ENCODE measurements at regions not wholly inside any gene's neighbourhood (a gene's known extent, or its start where the extent isn't known, plus 50 kb on each side); places are given as distances from the start of the nearest gene placed in this dataset.
"Not testable (repeated sequence)": the region's sequence is repeated elsewhere in the genome, so short reads cannot be mapped to it uniquely, and the experiment has no call there.

DNA sequence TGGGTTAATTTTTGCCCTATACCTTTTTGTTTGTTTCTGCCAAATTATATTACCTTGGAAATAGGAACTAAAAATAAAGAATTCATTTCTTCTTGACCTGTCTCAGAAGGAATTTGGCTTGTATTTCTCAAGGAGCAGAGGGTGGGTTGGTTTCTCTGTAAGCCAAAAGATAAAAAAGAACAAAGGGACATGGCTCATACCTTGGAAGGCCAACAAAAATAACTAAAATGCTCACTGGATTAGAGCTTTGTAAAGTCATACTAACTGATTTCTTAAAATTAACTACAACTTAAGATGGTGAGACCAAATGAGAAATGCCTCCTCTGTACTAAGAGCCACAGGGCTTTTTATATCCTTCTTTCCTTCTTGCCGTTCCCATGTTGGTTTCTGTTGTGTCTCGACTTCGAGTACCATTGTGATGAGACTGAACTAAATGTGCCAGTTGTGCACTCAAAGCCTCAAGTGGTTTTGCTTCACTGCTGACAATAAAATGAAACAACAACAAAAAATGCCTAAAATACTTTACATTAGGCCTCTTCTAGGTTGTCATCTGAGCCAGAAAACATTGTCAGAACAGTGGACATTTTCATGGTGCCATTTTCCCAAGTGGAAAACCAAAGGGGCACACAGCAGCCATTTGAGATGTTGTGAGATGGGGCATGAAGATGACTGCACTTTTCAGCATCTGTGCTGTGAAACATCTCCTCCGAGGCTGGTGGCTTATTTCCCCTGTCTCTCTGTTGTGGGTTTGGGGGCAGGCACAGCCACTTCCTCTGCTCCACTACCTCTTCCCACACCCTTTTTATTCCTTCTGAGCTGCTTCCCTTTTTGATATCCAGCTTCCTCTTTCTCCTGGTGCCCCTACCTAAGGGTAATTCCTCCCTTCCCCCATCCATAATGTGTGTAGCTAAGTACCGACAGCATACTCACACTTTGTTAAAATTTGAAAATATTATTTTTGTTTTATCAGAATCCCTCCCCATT lies 51.8 kb upstream of the AGR3 start:
- Mint-ChIP-seq H3K36me3 (peaks cover 12% of the 10 kb centered on the region), H3K9me3 (peaks cover 2% of the 10 kb centered on the region), H3K4me1 (peaks cover 49% of the 10 kb centered on the region), H3K27ac (peak overlapping the region; percentile 81), H3K27me3 (no peaks in the 10 kb centered on the region), H3K4me3 (peak overlapping the region; percentile 68)
- DNase-seq: peak; percentile 49
- ATAC-seq (ENCODE audit: low read depth): peak; percentile 75
- POLR2A ChIA-PET: interaction anchor here (1.0 kb wide), 1 partner anchor 365 kb away, joined by 3 read pairs; the partner anchor contains the start of gene AHR

DNA sequence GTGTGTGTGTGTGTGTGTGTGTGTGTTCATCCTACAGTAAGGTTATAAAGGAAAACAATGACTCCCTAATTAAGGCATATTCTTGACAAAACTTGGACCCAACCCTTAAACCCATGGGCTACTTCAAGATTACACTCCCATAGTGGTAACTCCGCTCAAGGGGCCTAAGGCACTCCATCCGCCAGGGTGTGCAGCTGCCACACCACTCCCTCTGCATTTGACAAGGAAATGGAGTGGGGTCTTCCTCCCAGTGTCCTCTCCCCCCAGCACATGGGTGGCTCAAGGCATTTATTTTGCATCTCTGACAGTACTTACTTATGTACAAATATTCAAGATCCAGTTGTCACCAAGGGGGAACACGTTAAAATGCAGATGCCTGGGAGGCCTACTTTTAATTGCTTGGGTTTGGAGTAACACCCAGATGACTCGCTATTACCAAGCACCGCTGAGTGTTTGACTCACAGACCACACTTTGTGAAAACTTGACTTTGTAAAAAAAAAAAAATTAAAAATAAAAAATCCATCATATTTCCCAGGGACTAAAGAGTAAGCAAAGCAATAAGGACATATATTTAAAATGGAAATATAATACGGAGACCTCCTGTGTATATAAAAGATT lies 53.0 kb upstream of the AGR3 start:
- no peak for DNase-seq

DNA sequence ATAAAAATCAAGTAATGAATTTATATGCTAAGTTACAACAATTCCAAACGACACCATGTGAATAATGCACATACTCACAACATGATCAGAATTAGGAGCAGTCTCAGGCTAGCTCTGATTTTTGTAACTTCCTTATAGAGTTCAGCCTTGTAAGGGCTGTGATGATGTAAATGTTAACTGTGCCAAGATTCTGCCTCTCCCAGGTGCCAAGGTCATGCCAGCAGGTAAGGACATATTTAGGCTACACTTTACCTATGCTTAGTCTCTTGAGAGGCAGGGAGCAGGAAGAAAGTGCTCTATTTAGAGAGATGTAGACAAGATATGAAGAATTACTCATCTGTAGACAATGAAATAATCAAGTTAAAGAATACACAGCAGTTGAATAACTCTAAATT lies 53.6 kb upstream of the AGR3 start:
- POLR2A ChIA-PET: no interaction called here
- no peak for DNase-seq
- H3K36me3 Mint-ChIP-seq: peaks cover 7% of the 10 kb centered on the region
- H3K27ac Mint-ChIP-seq: no peak overlapping the region
- H3K27me3 Mint-ChIP-seq: no peaks in the 10 kb centered on the region
- no peak overlapping the region for H3K4me3 Mint-ChIP-seq
- no peaks in the 10 kb centered on the region for H3K9me3 Mint-ChIP-seq
- peaks cover 37% of the 10 kb centered on the region for H3K4me1 Mint-ChIP-seq
- ATAC-seq (ENCODE audit: low read depth): no peak

More for the DNA sequence above, 53.0 kb upstream of the AGR3 start:
- POLR2A ChIA-PET: no interaction called here
- Mint-ChIP-seq H3K36me3 (peaks cover 7% of the 10 kb centered on the region), H3K4me3 (no peak overlapping the region), H3K4me1 (peaks cover 41% of the 10 kb centered on the region), H3K27me3 (no peaks in the 10 kb centered on the region), H3K9me3 (no peaks in the 10 kb centered on the region), H3K27ac (no peak overlapping the region)
- no peak for ATAC-seq (ENCODE audit: low read depth)

DNA sequence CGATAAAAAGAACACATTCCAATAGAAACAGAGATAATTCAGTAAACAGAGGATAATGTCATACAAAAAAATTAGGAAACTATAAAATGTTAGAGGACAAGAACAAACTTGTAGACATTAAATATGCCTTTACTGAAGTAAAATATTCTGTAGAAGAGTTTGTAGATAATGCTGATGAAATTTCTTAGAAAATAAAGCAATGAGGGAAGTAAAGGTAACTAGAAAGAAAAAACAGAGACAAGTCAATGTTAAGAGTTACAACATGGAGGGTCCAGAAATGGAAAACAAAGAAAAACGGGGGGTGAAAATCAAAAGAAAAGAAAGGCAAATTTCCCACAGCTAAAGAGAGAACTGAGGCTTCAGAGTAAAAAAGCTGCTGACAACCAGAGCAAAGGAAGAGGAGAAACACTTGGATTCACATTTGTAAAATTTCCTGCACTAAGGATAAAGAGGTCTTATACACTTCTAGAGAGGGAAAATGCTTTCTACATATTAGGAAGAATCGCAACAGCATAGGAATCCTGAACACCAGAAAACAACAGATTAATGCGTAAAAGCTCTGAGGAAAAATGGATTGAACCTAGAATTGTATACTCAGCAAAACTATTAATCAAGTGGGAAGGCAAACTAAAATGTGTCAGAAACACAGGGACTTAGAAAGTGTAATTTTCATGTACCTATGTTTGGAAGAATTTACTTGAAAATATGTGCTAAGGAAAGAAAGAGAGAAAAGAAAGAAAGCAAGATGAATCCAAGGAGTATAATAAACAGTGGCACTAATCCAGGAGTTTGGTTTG lies 55.0 kb upstream of the AGR3 start:
- Mint-ChIP-seq H3K36me3 (peaks cover 4% of the 10 kb centered on the region), H3K27me3 (no peaks in the 10 kb centered on the region), H3K27ac (no peak overlapping the region), H3K9me3 (peaks cover under 1% of the 10 kb centered on the region), H3K4me1 (peaks cover 31% of the 10 kb centered on the region), H3K4me3 (no peak overlapping the region)
- ATAC-seq (ENCODE audit: low read depth): no peak
- POLR2A ChIA-PET: no interaction called here
- DNase-seq: no peak

DNA sequence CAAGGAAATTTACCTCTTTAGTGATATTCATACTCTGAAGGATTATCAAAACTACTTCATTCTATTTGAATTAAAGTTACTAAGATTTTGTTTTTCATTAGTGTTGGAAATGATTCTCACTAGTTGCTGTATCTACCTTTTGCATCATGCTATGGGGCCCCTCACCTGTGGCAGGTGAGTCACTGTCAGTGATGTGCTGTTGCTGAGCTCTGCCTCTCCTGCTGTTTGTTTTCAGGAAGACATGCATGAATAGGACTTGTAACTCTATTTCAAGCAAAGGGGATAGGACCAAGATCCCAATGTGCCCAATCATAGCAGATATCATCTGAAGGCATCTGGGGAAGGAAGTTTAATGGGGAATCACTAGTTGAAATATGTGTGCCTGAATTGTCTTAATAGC lies 57.4 kb upstream of the AGR3 start:
- Mint-ChIP-seq H3K4me3 (no peak overlapping the region), H3K27ac (no peak overlapping the region), H3K36me3 (peaks cover 5% of the 10 kb centered on the region), H3K27me3 (no peaks in the 10 kb centered on the region), H3K9me3 (peaks cover 6% of the 10 kb centered on the region), H3K4me1 (peaks cover 16% of the 10 kb centered on the region)
- POLR2A ChIA-PET: no interaction called here
- no peak for DNase-seq
- no peak for ATAC-seq (ENCODE audit: low read depth)

DNA sequence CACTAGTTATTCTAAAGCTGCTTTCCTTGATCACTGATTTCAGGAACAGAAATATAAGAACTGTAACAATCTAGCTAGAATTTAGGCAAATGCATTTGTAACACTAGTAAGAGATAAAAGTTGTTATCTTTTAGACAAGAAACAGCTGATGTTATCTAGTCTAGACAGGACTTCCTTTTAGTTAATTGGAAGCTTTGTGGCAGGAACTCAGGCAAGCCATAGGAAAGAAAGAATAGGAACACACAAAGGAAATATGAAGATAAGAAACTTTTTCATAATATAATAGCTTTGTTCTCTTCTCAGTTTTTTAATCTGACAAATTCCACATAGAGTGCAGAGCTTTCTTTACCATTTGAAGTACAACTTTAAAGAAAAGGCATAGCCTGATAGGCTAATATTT lies 59.0 kb upstream of the AGR3 start:
- DNase-seq: no peak
- Mint-ChIP-seq H3K9me3 (peaks cover 8% of the 10 kb centered on the region), H3K36me3 (peaks cover 9% of the 10 kb centered on the region), H3K27ac (no peak overlapping the region), H3K4me1 (peaks cover 10% of the 10 kb centered on the region), H3K4me3 (no peak overlapping the region), H3K27me3 (peaks cover 2% of the 10 kb centered on the region)
- no peak for ATAC-seq (ENCODE audit: low read depth)
- POLR2A ChIA-PET: no interaction called here

DNA sequence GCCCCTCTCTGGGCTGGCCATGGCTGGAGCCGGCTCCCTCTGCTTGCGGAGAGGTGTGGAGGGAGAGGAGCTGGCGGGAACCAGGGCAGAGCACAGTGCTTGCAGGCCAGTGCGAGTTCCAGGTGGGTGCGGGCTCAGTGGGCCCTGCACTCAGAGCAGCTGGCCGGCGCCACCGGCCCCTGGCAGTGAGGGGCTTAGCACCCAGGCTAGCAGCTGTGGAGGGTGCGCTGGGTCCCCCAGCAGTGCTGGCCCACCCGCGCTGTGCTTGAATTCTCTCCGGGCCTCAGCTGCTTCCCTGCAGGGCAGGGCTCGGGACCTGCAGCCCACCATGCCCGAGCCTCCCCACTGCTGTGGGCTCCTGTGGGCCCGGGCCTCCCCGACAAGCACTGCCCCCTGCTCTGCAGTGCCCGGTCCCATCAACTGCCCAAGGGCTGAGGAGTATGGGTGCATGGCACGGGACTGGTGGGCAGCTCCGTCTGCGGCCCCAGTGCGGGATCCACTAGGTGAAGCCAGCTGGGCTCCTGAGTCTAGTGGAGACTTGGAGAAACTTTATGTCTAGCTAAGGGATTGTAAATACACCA lies 61.2 kb upstream of the AGR3 start:
- POLR2A ChIA-PET: no interaction called here
- no peak for DNase-seq
- ATAC-seq (ENCODE audit: low read depth): no peak
- Mint-ChIP-seq H3K9me3 (peaks cover 12% of the 10 kb centered on the region), H3K27me3 (peaks cover 2% of the 10 kb centered on the region), H3K4me3 (no peak overlapping the region), H3K36me3 (peaks cover 13% of the 10 kb centered on the region), H3K4me1 (peaks cover 10% of the 10 kb centered on the region), H3K27ac (no peak overlapping the region)

DNA sequence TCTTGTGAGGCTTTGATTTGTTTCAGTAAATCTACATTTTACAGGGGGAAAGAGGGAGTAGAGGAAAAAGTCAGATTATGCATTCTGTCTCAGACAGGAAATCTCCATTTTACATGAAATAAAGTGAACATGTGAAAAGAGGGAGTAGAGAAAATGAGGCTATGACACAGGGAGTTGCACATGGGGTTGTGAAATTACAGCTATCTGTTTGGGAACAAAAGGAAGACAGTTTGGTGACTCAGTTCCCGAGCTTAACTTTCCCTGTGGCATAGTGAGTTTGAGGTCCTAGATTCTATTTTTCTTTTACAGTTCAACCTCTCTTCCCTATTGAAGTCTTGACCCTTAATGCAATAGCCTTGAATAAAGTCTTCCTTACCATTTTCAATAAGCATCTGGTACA lies 63.2 kb upstream of the AGR3 start:
- Mint-ChIP-seq H3K27me3 (peaks cover 2% of the 10 kb centered on the region), H3K36me3 (peaks cover 22% of the 10 kb centered on the region), H3K9me3 (peaks cover 23% of the 10 kb centered on the region), H3K4me1 (peaks cover 3% of the 10 kb centered on the region), H3K27ac (no peak overlapping the region), H3K4me3 (no peak overlapping the region)
- ATAC-seq (ENCODE audit: low read depth): no peak
- no peak for DNase-seq
- POLR2A ChIA-PET: no interaction called here

DNA sequence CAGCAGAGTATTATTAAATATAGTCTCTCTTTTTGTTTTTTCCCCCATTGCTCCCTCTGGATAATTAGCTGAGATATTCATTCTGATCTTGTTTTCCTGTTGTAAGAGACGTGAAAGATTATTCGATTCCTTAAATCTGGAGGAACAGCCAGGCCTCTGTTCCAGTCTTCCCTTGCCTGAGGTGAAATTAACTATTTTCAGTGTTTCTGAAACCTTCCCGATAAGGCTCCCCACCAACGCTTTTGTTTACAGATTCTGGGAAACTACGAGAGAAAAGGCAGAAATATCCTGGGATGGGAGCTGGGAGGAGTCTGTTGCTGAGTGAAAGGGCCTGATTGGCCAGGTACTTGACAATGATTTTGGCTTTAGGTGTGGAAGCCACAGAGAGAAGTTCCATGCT lies 63.6 kb upstream of the AGR3 start:
- peaks cover 22% of the 10 kb centered on the region for H3K36me3 Mint-ChIP-seq
- H3K27ac Mint-ChIP-seq: no peak overlapping the region
- H3K9me3 Mint-ChIP-seq: peaks cover 24% of the 10 kb centered on the region
- DNase-seq (no peak), ATAC-seq (ENCODE audit: low read depth) (no peak)
- H3K4me3 Mint-ChIP-seq: no peak overlapping the region
- peaks cover 3% of the 10 kb centered on the region for H3K4me1 Mint-ChIP-seq
- H3K27me3 Mint-ChIP-seq: peaks cover 2% of the 10 kb centered on the region
- POLR2A ChIA-PET: no interaction called here

DNA sequence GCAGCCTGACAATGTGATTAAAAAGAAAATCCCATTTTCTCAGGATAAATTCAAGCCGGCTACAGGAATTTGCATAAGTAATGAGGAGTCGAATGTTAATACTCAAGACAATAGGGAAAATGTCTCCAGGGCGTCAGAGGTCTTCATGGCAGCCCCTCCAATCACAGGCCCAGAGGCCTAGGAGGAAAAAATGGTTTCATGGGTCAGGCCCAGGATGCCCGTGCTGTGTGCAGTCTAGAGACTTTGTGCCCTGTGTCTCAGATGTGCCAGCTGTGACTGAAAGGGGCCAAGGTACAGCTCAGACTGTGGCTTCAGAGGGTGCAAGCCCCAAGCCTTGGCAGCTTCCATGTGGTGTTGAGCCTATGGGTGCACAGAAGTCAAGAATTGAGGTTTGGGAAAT lies 66.3 kb upstream of the AGR3 start:
- H3K27me3 Mint-ChIP-seq; DNase-seq; POLR2A ChIA-PET; H3K27ac Mint-ChIP-seq; H3K4me1 Mint-ChIP-seq; ATAC-seq (ENCODE audit: low read depth); H3K4me3 Mint-ChIP-seq: not testable (repeated sequence)
- Mint-ChIP-seq H3K36me3 (peaks cover 19% of the 10 kb centered on the region), H3K9me3 (peaks cover 21% of the 10 kb centered on the region)

DNA sequence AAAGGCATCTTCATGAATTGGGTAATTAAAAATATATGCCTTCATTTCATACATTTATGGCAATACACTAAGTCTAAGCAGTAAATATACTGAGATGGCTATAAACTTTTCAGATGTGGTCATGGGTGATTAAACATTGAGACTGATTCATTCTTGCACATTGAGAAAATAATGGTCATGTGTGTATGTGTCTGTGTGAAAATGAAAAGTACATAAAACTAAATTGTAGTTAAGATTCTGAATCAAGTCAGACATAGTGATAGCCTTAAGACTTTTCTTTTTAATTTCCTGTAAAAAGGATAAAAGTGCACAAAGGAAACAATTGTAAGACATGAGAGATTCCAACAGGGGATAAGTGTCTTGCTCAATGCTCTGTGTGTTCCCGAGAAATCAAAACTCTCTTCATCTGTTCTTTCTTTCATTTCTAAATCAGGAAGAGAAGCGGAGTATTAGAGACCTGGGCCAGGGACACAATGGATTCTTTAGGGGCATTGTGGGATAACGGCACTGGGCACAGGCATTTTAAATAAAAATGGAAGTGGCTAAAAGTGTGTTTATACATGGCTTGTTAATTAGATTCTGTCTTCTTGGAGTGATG lies 69.8 kb upstream of the AGR3 start:
- H3K27ac Mint-ChIP-seq: no peak overlapping the region
- H3K27me3 Mint-ChIP-seq: peaks cover 2% of the 10 kb centered on the region
- POLR2A ChIA-PET: no interaction called here
- no peak overlapping the region for H3K4me3 Mint-ChIP-seq
- DNase-seq: no peak
- peaks cover 13% of the 10 kb centered on the region for H3K36me3 Mint-ChIP-seq
- no peak for ATAC-seq (ENCODE audit: low read depth)
- no peaks in the 10 kb centered on the region for H3K4me1 Mint-ChIP-seq
- peaks cover 16% of the 10 kb centered on the region for H3K9me3 Mint-ChIP-seq

DNA sequence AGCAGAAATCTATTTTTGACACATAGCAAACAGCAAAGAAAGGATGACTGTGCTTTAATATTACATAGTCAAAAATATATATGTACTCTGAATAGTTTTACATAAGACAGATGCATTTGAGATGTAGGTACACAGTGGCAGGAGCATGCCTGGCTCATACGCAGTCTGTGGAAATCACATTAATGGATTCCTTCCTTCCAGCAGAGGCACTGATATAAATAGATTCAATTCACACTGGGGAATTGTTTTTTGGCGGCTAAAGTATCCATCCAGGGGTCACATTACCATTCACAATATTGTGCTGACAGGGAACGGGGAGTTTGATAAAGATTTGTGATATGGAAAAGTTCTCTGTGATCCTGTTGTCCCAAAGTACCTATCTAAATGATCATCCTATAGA lies 72.5 kb upstream of the AGR3 start:
- Mint-ChIP-seq H3K4me1 (no peaks in the 10 kb centered on the region), H3K27me3 (peaks cover 2% of the 10 kb centered on the region), H3K4me3 (no peak overlapping the region), H3K9me3 (peaks cover 4% of the 10 kb centered on the region), H3K27ac (no peak overlapping the region), H3K36me3 (peaks cover under 1% of the 10 kb centered on the region)
- POLR2A ChIA-PET: no interaction called here
- ATAC-seq (ENCODE audit: low read depth) (no peak), DNase-seq (no peak)

DNA sequence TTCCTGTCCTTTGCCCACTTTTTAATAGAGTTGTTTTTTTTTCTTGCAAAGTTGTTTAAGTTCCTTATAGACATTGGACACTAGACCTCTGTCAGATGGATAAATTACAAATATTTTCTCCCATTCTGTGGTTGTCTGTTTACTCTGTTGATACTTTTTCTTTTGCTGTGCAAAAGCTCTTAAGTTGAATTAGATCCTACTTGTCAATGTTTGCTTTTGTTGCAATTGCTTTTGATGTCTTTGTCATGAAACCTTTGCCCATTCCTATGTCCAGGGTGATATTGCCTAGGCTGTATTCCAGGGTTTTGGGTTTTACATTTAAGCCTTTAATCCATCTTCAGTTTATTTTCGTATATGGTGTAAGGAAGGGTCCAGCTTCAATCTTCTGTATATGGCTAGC lies 76.9 kb upstream of the AGR3 start:
- no peak overlapping the region for H3K27ac Mint-ChIP-seq
- DNase-seq (no peak), ATAC-seq (ENCODE audit: low read depth) (no peak)

More for the DNA sequence above, 76.9 kb upstream of the AGR3 start:
- H3K36me3 Mint-ChIP-seq: no peaks in the 10 kb centered on the region
- peaks cover 2% of the 10 kb centered on the region for H3K9me3 Mint-ChIP-seq
- H3K4me3 Mint-ChIP-seq: no peak overlapping the region
- H3K4me1 Mint-ChIP-seq: no peaks in the 10 kb centered on the region
- H3K27me3 Mint-ChIP-seq: peaks cover 3% of the 10 kb centered on the region
- POLR2A ChIA-PET: no interaction called here
